WTC11 (cell line): ENCODE measurements at regions not wholly inside any gene's neighbourhood (a gene's known extent, or its start where the extent isn't known, plus 50 kb on each side); places are given as distances from the start of the nearest gene placed in this dataset.

Experiments used
- ATAC-seq: fragments of 200-7000 bp; cut with Tn5 transposase; 2 replicates; pipeline ENCODE4 v1.10.0; 2021; ENCODE audit warnings: mild to moderate bottlenecking, moderate library complexity
- CTCF ChIA-PET: fragments of 300-600 bp; sonication (Branson Sonifier 250); formaldehyde crosslinking; loops from one replicate; lab custom pipeline; 2021; ENCODE audit warnings: antibody characterized with exemption; lab: Charles Lee
- POLR2A ChIA-PET: fragments of 350-600 bp; sonication (Branson Sonifier 250); formaldehyde crosslinking; loops from one replicate; lab custom pipeline; 2021; ENCODE audit warnings: antibody characterized with exemption; lab: Charles Lee
- DNase-seq: peaks from one replicate; pipeline ENCODE4 v3.0.0; 2021; ENCODE audit warnings: low spot score
- H3K27ac Mint-ChIP-seq: 2 replicates; pipeline ENCODE4 v1.8.0; 2021; ENCODE audit warnings: mixed read lengths
- H3K27me3 Mint-ChIP-seq: 2 replicates; pipeline ENCODE4 v1.8.0; 2021; ENCODE audit warnings: low read depth, mild to moderate bottlenecking, moderate library complexity, mixed read lengths
- H3K36me3 Mint-ChIP-seq: 2 replicates; pipeline ENCODE4 v1.8.0; 2021; ENCODE audit warnings: mixed read lengths
- H3K4me1 Mint-ChIP-seq: 2 replicates; pipeline ENCODE4 v1.8.0; 2022; ENCODE audit warnings: mixed read lengths
- H3K4me3 Mint-ChIP-seq: 2 replicates; pipeline ENCODE4 v1.8.0; 2021; ENCODE audit warnings: mild to moderate bottlenecking, moderate library complexity, mixed read lengths
- H3K9me3 Mint-ChIP-seq: 2 replicates; pipeline ENCODE4 v1.8.0; 2021; ENCODE audit warnings: mixed read lengths
- ARID4B ChIP-seq: sonication (generic); formaldehyde crosslinking; IDR thresholded peaks from 2 replicates; pipeline ENCODE4 v1.8.0; 2023; ENCODE audit warnings: missing genetic modification reagents, mild to moderate bottlenecking, borderline replicate concordance
- ATF3 ChIP-seq: sonication (generic); formaldehyde crosslinking; conservative IDR thresholded peaks from 2 replicates; pipeline ENCODE4 v1.8.1; 2022; ENCODE audit warnings: mild to moderate bottlenecking, missing genetic modification reagents
- CDX4 ChIP-seq: fragments of 250-450 bp; sonication (Bioruptor Pico); IDR thresholded peaks from 2 replicates; pipeline ENCODE4 v1.9.0; 2021; ENCODE audit warnings: moderate library complexity, mild to moderate bottlenecking, inconsistent platforms, borderline replicate concordance
- CREB1 ChIP-seq: sonication (generic); formaldehyde crosslinking; IDR thresholded peaks from 2 replicates; pipeline ENCODE4 v1.8.0; 2023; ENCODE audit warnings: mild to moderate bottlenecking, missing genetic modification reagents
- CREM ChIP-seq: sonication (generic); formaldehyde crosslinking; IDR thresholded peaks from 2 replicates; pipeline ENCODE4 v1.8.1; 2022; ENCODE audit warnings: mild to moderate bottlenecking, missing genetic modification reagents, moderate library complexity
- E2F4 ChIP-seq: sonication (generic); formaldehyde crosslinking; IDR thresholded peaks from 2 replicates; pipeline ENCODE4 v1.8.1; 2022; ENCODE audit warnings: low read depth, mild to moderate bottlenecking, moderate library complexity, missing genetic modification reagents, borderline replicate concordance
- ETV6 ChIP-seq: sonication (generic); formaldehyde crosslinking; IDR thresholded peaks from 2 replicates; pipeline ENCODE4 v1.8.1; 2022; ENCODE audit warnings: mild to moderate bottlenecking, missing genetic modification reagents
- FOXP4 ChIP-seq: sonication (generic); formaldehyde crosslinking; IDR thresholded peaks from 2 replicates; pipeline ENCODE4 v1.8.0; 2022; ENCODE audit warnings: mild to moderate bottlenecking, missing genetic modification reagents
- JAZF1 ChIP-seq: fragments of 250-450 bp; sonication (Bioruptor Pico); IDR thresholded peaks from 2 replicates; pipeline ENCODE4 v1.9.0; 2021; ENCODE audit warnings: moderate library complexity, mild to moderate bottlenecking, inconsistent platforms
- NFYB ChIP-seq: sonication (generic); formaldehyde crosslinking; conservative IDR thresholded peaks from 2 replicates; pipeline ENCODE4 v1.8.0; 2022; ENCODE audit warnings: low read depth, missing genetic modification reagents
- NR2C2 ChIP-seq: sonication (generic); formaldehyde crosslinking; IDR thresholded peaks from 2 replicates; pipeline ENCODE4 v1.8.0; 2022; ENCODE audit warnings: mild to moderate bottlenecking, missing genetic modification reagents
- ZNF263 ChIP-seq: sonication (generic); formaldehyde crosslinking; IDR thresholded peaks from 2 replicates; pipeline ENCODE4 v1.8.1; 2022; ENCODE audit warnings: low read depth, mild to moderate bottlenecking, moderate library complexity, missing genetic modification reagents
- ZNF396 ChIP-seq: fragments of 250-450 bp; sonication (Bioruptor Pico); IDR thresholded peaks from 2 replicates; pipeline ENCODE4 v1.8.0; 2021; ENCODE audit warnings: mild to moderate bottlenecking, moderate library complexity, borderline replicate concordance
- ZNF671 ChIP-seq: fragments of 250-450 bp; sonication (Bioruptor Pico); IDR thresholded peaks from 2 replicates; pipeline ENCODE4 v1.8.0; 2021; ENCODE audit warnings: mild to moderate bottlenecking
- ZSCAN18 ChIP-seq: fragments of 250-450 bp; sonication (Bioruptor Pico); IDR thresholded peaks from 2 replicates; pipeline ENCODE4 v2.1.2; 2022; ENCODE audit warnings: mild to moderate bottlenecking, moderate library complexity

- TF ChIP-seq CREM (CRISPR knock-in tag) (no peak), ZSCAN18 (no peak), FOXP4 (CRISPR knock-in tag) (no peak), ZNF671 (CRISPR knock-in tag) (no peak), ATF3 (CRISPR knock-in tag) (no peak), JAZF1 (CRISPR knock-in tag) (no peak), ZNF263 (CRISPR knock-in tag) (no peak), ZNF396 (CRISPR knock-in tag) (no peak), NR2C2 (no peak), CREB1 (CRISPR knock-in tag) (no peak), ETV6 (no peak), ARID4B (no peak), CDX4 (CRISPR knock-in tag) (no peak), E2F4 (no peak), NFYB (CRISPR knock-in tag) (no peak)
- TF ChIP-seq, all 79 proteins: peak for 0
- ATAC-seq (no peak), DNase-seq (no peak)
- peaks cover 3% of the 10 kb centered on the region; the same call in 1 of the 2 replicates for H3K4me1 Mint-ChIP-seq
- H3K4me3 Mint-ChIP-seq = no peak overlapping the region
- ChIA-PET CTCF (interaction anchor here (1.4 to 1.6 kb wide), 2 partner anchors 43 to 52 kb away, joined by 4 read pairs; no protein-coding TSS in a partner anchor), POLR2A (no interaction called here)
- H3K27me3 Mint-ChIP-seq = peaks cover 2% of the 10 kb centered on the region; the same call in 1 of the 2 replicates
- H3K27ac Mint-ChIP-seq = no peak overlapping the region
- H3K9me3 Mint-ChIP-seq = peaks cover 19% of the 10 kb centered on the region
- H3K36me3 Mint-ChIP-seq = peaks cover 7% of the 10 kb centered on the region; the same call in 1 of the 2 replicates
Observed at GRCh38 chr14:95388699-95389098, 69.0 kb upstream of the CLMN start.
